Kidney (tissue), 13 donors: ENCODE measurements at regions not wholly inside any gene's neighbourhood (a gene's known extent, or its start where the extent isn't known, plus 50 kb on each side); places are given as distances from the start of the nearest gene placed in this dataset.
A peak's percentile ranks its signal among the peaks of the same experiment; 100 is the strongest.

ENCODE experiments used
- DNase-seq, 5 donors: peaks; one replicate each; pipeline ENCODE4 v3.0.0-alpha.2; 2013 to 2020
- FAIRE-seq: peaks from 2 replicates; lab custom pipeline; 2012; peaks lifted over from hg19 to GRCh38; lab: Jason Lieb, UNC
- H3K27ac ChIP-seq, 2 donors: one replicate each; pipeline ENCODE4 v1.7.0; 2013; ENCODE audit warnings: low read depth in 2 of 2, low read length in 2 of 2, inconsistent platforms in 1 of 2
- H3K27me3 ChIP-seq: one replicate; pipeline ENCODE4 v1.7.1; 2013; ENCODE audit warnings: low read length, inconsistent platforms; ENCODE audit not compliant: control insufficient read depth, insufficient read depth
- H3K36me3 ChIP-seq, 3 donors: one replicate each; pipeline versions ENCODE4 v1.7.0 to v1.7.1; 2013; ENCODE audit warnings: low read length in 3 of 3, control low read depth in 1 of 3, inconsistent platforms in 1 of 3; ENCODE audit not compliant: insufficient read depth in 3 of 3, control insufficient read depth in 2 of 3
- H3K4me1 ChIP-seq, 3 donors: one replicate each; pipeline versions ENCODE4 v1.7.0 to v1.7.1; 2013; ENCODE audit warnings: low read length in 3 of 3, inconsistent platforms in 1 of 3, low read depth in 1 of 3; ENCODE audit not compliant: control insufficient read depth in 2 of 3, insufficient read depth in 2 of 3
- H3K4me3 ChIP-seq, 3 donors: one replicate each; pipeline versions ENCODE4 v1.7.0 to v1.8.1; 2013; ENCODE audit warnings: low read length in 3 of 3, control low read depth in 1 of 3, inconsistent platforms in 1 of 3
- H3K9ac ChIP-seq, 3 donors: one replicate each; pipeline versions ENCODE4 v1.7.0 to v1.7.1; 2013; ENCODE audit warnings: low read length in 3 of 3, control low read depth in 1 of 3, inconsistent platforms in 1 of 3
- H3K9me3 ChIP-seq, 3 donors: one replicate each; pipeline versions ENCODE4 v1.7.0 to v1.7.1; 2013; ENCODE audit warnings: low read length in 3 of 3, control low read depth in 1 of 3, inconsistent platforms in 1 of 3; ENCODE audit not compliant: control insufficient read depth in 2 of 3, insufficient read depth in 1 of 3
- CTCF ChIP-seq: IDR thresholded peaks from 3 replicates; pipeline ENCODE4 v1.5.1; 2012; ENCODE audit warnings: mild to moderate bottlenecking, moderate library complexity, borderline replicate concordance; ENCODE audit not compliant: insufficient read depth; ENCODE audit errors: extremely low read depth
- intact Hi-C: fragments of 100-400 bp; cut with DNase I; formaldehyde crosslinking; loops from one replicate; pipeline ENCODE4 v1.11.1; 2022
- donor health status: control.
- donor health status: control.
- donor health status: control.
- donor health status: control.
- donor health status: control.
- donor health status: DM: yes; HTN: yes; CAD: no.
- donor health status: Normal renal cell carcinoma (clear cell type).

DNA sequence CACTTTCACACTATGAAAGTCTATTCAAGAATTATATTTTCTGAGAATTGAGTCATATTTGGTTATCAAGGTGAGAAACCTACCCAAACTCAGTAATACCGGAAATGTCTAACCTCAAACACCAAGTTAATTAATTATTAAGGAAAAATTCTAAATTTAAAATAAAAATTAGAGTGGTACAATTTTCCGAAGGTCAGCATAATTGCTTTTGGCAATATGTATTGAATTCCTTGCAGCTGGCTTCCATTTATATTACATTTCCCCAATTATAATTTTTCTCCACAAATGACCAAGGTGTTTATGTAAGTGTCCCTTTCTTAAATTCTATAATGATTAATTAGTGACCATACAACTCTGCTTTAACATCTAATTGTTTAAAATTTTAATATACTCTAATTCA lies 316.0 kb upstream of the IRAK1BP1 start:
- Histone ChIP-seq H3K9ac (no peak overlapping the region), H3K27ac (no peak overlapping the region), H3K27me3 (no peaks in the 10 kb centered on the region), H3K4me3 (no peak overlapping the region), H3K4me1 (no peaks in the 10 kb centered on the region), H3K9me3 (peaks cover 0 to 2% (median 0%) of the 10 kb centered on the region in 3 donors), H3K36me3 (no peaks in the 10 kb centered on the region)
- FAIRE-seq, result peak; percentile 13
- no peak for TF ChIP-seq CTCF
- no peak for DNase-seq
- intact Hi-C loops, result no loop called here

GRCh38 chr6:78552435-78552834 lies 314.9 kb upstream of the IRAK1BP1 start:
- no peak for TF ChIP-seq CTCF
- no peaks in the 10 kb centered on the region for H3K36me3 ChIP-seq
- intact Hi-C loops, result no loop called here
- H3K9ac ChIP-seq, result no peak overlapping the region
- peaks cover 0 to 2% (median 0%) of the 10 kb centered on the region in 3 donors for H3K9me3 ChIP-seq
- no peaks in the 10 kb centered on the region for H3K27me3 ChIP-seq
- no peak overlapping the region for H3K4me3 ChIP-seq
- H3K27ac ChIP-seq, result no peak overlapping the region
- DNase-seq, result no peak
- H3K4me1 ChIP-seq, result no peaks in the 10 kb centered on the region
- FAIRE-seq, result no peak

- TF ChIP-seq CTCF, result no peak
- intact Hi-C loops, result no loop called here
- Histone ChIP-seq H3K9ac (no peak overlapping the region), H3K4me1 (no peaks in the 10 kb centered on the region), H3K9me3 (peaks cover 0 to 2% (median 0%) of the 10 kb centered on the region in 3 donors), H3K27ac (no peak overlapping the region), H3K27me3 (no peaks in the 10 kb centered on the region), H3K36me3 (no peaks in the 10 kb centered on the region), H3K4me3 (no peak overlapping the region)
- DNase-seq (no peak), FAIRE-seq (no peak)
These were observed 313.0 kb upstream of the IRAK1BP1 start for GRCh38 chr6:78554341-78554740.

- Histone ChIP-seq H3K27ac (no peak overlapping the region), H3K36me3 (no peaks in the 10 kb centered on the region), H3K27me3 (no peaks in the 10 kb centered on the region), H3K4me1 (no peaks in the 10 kb centered on the region), H3K9me3 (no peaks in the 10 kb centered on the region), H3K9ac (no peak overlapping the region), H3K4me3 (no peak overlapping the region)
- FAIRE-seq (no peak), DNase-seq (no peak)
- no peak for TF ChIP-seq CTCF
- intact Hi-C loops, result no loop called here
These were observed 308.3 kb upstream of the IRAK1BP1 start for GRCh38 chr6:78559056-78559455.
